ENCODE measurements at regions not wholly inside any gene's neighbourhood (a gene's known extent, or its start where the extent isn't known, plus 50 kb on each side); places are given as distances from the start of the nearest gene placed in this dataset.

DNA sequence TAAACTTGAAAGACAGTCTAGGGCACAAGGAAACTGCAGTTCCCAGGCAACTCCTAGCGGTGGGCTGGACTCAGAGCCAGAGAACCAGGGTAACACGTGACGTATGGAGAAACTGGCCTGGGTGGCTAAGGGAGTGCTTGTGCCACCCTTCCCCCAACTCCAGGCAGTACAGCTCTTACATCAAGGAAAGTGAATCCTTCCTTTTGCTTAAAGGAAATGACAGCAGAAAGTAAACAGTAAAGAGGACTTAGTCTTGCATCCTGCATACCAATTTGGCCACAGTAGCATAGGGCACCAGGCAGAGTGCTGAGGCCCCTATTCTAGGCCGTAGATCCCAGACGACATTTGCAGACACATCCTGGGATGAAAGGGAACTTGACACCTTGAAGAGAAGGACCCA, 322.8 kb downstream of the CD109 start:
- no peak for TF ChIP-seq TAF1 (IDR thresholded peaks at IDR 0.05; ENCODE audit: borderline replicate concordance, insufficient read depth, low read length)
- TF ChIP-seq, protein P1, sequence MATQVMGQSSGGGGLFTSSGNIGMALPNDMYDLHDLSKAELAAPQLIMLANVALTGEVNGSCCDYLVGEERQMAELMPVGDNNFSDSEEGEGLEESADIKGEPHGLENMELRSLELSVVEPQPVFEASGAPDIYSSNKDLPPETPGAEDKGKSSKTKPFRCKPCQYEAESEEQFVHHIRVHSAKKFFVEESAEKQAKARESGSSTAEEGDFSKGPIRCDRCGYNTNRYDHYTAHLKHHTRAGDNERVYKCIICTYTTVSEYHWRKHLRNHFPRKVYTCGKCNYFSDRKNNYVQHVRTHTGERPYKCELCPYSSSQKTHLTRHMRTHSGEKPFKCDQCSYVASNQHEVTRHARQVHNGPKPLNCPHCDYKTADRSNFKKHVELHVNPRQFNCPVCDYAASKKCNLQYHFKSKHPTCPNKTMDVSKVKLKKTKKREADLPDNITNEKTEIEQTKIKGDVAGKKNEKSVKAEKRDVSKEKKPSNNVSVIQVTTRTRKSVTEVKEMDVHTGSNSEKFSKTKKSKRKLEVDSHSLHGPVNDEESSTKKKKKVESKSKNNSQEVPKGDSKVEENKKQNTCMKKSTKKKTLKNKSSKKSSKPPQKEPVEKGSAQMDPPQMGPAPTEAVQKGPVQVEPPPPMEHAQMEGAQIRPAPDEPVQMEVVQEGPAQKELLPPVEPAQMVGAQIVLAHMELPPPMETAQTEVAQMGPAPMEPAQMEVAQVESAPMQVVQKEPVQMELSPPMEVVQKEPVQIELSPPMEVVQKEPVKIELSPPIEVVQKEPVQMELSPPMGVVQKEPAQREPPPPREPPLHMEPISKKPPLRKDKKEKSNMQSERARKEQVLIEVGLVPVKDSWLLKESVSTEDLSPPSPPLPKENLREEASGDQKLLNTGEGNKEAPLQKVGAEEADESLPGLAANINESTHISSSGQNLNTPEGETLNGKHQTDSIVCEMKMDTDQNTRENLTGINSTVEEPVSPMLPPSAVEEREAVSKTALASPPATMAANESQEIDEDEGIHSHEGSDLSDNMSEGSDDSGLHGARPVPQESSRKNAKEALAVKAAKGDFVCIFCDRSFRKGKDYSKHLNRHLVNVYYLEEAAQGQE (IDR thresholded peaks at IDR 0.05; ENCODE audit: insufficient read depth in 1 of 2, low read depth in 2 of 2, low read length in 2 of 2): no peak
- TF ChIP-seq POLR2AphosphoS5 (IDR thresholded peaks at IDR 0.05; ENCODE audit: low read depth, low read length): no peak

All from PFSK-1 (cell line).